ENCODE measurements at regions not wholly inside any gene's neighbourhood (a gene's known extent, or its start where the extent isn't known, plus 50 kb on each side); places are given as distances from the start of the nearest gene placed in this dataset.
"Not testable (repeated sequence)": the region's sequence is repeated elsewhere in the genome, so short reads cannot be mapped to it uniquely, and the experiment has no call there.

- no peak for DNase-seq (ENCODE audit: low read depth in 2 of 2)
Observed at GRCh38 chr16:60681043-60681442, 1355.2 kb downstream of the CDH8 start.

- no peak for DNase-seq (ENCODE audit: low read depth in 2 of 2)
Observed at GRCh38 chr16:60675022-60675421, 1361.2 kb downstream of the CDH8 start.

- no peak for DNase-seq (ENCODE audit: low read depth in 2 of 2)
Observed at GRCh38 chr16:60674241-60674640, 1362.0 kb downstream of the CDH8 start.

GRCh38 chr16:60655514-60656153 lies 1380.6 kb downstream of the CDH8 start:
- DNase-seq (ENCODE audit: low read depth in 2 of 2) = no peak

- no peak for DNase-seq (ENCODE audit: low read depth in 2 of 2)
Observed at GRCh38 chr16:60651346-60651745, 1384.9 kb downstream of the CDH8 start.

GRCh38 chr16:60648290-60648689 lies 1387.9 kb downstream of the CDH8 start:
- no peak for DNase-seq (ENCODE audit: low read depth in 2 of 2)

GRCh38 chr16:60647388-60647787 lies 1388.8 kb downstream of the CDH8 start:
- not testable (repeated sequence) for DNase-seq (ENCODE audit: low read depth in 2 of 2)

GRCh38 chr16:60646631-60647030 lies 1389.6 kb downstream of the CDH8 start:
- DNase-seq (ENCODE audit: low read depth in 2 of 2) = no peak

- DNase-seq (ENCODE audit: low read depth in 2 of 2) = no peak
Observed at GRCh38 chr16:60645541-60645940, 1390.7 kb downstream of the CDH8 start.

- no peak for DNase-seq (ENCODE audit: low read depth in 2 of 2)
Observed at GRCh38 chr16:60642956-60643355, 1393.3 kb downstream of the CDH8 start.

GRCh38 chr16:60641067-60641665 lies 1395.1 kb downstream of the CDH8 start:
- DNase-seq (ENCODE audit: low read depth in 2 of 2) = no peak

- no peak for DNase-seq (ENCODE audit: low read depth in 2 of 2)
Observed at GRCh38 chr16:60640038-60640437, 1396.2 kb downstream of the CDH8 start.

GRCh38 chr16:60636636-60637035 lies 1399.6 kb downstream of the CDH8 start:
- not testable (repeated sequence) for DNase-seq (ENCODE audit: low read depth in 2 of 2)

- DNase-seq (ENCODE audit: low read depth in 2 of 2) = no peak
Observed at GRCh38 chr16:60636117-60636516, 1400.1 kb downstream of the CDH8 start.

- no peak for DNase-seq (ENCODE audit: low read depth in 2 of 2)
Observed at GRCh38 chr16:60635548-60635947, 1400.7 kb downstream of the CDH8 start.

- no peak for DNase-seq (ENCODE audit: low read depth in 2 of 2)
Observed at GRCh38 chr16:60611844-60612243, 1424.4 kb downstream of the CDH8 start.

GRCh38 chr16:60608971-60609370 lies 1427.3 kb downstream of the CDH8 start:
- DNase-seq (ENCODE audit: low read depth in 2 of 2) = no peak

GRCh38 chr16:60605652-60606051 lies 1430.6 kb downstream of the CDH8 start:
- DNase-seq (ENCODE audit: low read depth in 2 of 2) = not testable (repeated sequence)

GRCh38 chr16:60605176-60605575 lies 1431.1 kb downstream of the CDH8 start:
- DNase-seq (ENCODE audit: low read depth in 2 of 2) = no peak

- DNase-seq (ENCODE audit: low read depth in 2 of 2) = no peak
Observed at GRCh38 chr16:60586493-60586892, 1449.7 kb downstream of the CDH8 start.

- DNase-seq (ENCODE audit: low read depth in 2 of 2) = no peak
Observed at GRCh38 chr16:60582528-60582927, 1453.7 kb downstream of the CDH8 start.

GRCh38 chr16:60566901-60567300 lies 1469.3 kb downstream of the CDH8 start:
- no peak for DNase-seq (ENCODE audit: low read depth in 2 of 2)

GRCh38 chr16:60564588-60564987 lies 1471.7 kb downstream of the CDH8 start:
- no peak for DNase-seq (ENCODE audit: low read depth in 2 of 2)

GRCh38 chr16:60563166-60563565 lies 1473.1 kb downstream of the CDH8 start:
- DNase-seq (ENCODE audit: low read depth in 2 of 2) = no peak

Data from stimulated activated CD4-positive, alpha-beta T cell treated with anti-CD3 and anti-CD28 coated beads, Interleukin-1b, Interleukin-23, amount 100 ng/mL, for 1 hour (primary cell).